ENCODE measurements at regions not wholly inside any gene's neighbourhood (a gene's known extent, or its start where the extent isn't known, plus 50 kb on each side); places are given as distances from the start of the nearest gene placed in this dataset.

- no peak for DNase-seq (ENCODE audit: low read depth)
These were observed 170.1 kb downstream of the INHBB start for GRCh38 chr2:120515759-120516678.

GRCh38 chr2:120516679-120517314, 170.9 kb downstream of the INHBB start:
- no peak for DNase-seq (ENCODE audit: low read depth)

DNA sequence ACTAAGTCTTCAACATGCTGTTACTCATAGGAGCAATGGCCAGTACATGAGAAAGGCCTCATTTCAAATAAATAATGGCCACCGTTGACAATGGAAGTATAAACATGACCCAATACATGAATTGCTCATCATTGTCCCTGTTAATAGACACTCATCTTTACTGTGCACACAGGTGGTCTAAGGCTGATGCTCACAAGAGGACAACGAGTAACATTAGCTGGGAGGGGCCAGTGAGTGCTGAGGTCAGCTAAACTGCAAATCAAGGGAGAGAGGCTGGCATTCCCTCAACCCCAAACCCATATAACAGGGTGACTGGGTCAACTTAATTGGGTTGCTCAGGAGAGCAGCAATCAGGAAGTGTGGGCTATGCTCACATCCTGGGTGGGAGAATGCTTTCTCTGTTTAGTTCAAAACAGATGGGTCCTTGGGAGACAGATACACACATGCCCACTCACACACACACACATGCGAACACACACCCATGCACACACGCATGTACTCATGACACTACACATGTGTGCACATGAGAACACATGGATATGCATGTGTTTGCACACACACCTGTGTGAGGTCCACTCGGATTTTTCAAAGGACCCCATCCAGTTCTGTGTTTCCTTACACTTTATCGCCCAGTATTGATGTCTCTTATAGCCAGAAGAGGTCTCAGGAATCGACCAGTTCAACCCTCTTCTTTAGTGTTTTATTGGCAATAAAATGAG, 172.0 kb downstream of the INHBB start:
- no peak for DNase-seq (ENCODE audit: low read depth)

- DNase-seq (ENCODE audit: low read depth) = no peak
These were observed 172.9 kb downstream of the INHBB start for GRCh38 chr2:120518819-120519218.

GRCh38 chr2:120519469-120519868, 173.5 kb downstream of the INHBB start:
- no peak for DNase-seq (ENCODE audit: low read depth)

DNA sequence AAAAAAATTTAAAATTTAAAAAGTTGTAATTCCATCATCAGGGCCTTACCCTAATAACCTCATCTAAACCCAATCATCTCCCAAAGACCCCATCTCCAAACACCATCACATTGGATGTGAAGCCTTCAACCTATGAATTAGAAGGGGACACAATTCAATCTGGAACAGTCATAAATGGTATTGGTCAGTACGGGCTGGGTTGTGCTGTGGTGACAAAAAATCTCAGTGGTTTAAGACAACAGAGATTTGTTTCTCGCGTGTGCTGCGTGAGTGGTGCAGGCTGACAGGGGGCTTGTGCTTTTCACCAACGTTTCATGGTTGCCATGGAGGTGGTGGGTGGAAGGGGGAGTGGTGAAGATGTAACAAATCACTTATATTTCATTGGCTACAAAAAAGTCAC, 174.5 kb downstream of the INHBB start:
- DNase-seq (ENCODE audit: low read depth) = no peak

- DNase-seq (ENCODE audit: low read depth) = peak; percentile 63
These were observed 175.3 kb downstream of the INHBB start for GRCh38 chr2:120520929-120521912.

DNA sequence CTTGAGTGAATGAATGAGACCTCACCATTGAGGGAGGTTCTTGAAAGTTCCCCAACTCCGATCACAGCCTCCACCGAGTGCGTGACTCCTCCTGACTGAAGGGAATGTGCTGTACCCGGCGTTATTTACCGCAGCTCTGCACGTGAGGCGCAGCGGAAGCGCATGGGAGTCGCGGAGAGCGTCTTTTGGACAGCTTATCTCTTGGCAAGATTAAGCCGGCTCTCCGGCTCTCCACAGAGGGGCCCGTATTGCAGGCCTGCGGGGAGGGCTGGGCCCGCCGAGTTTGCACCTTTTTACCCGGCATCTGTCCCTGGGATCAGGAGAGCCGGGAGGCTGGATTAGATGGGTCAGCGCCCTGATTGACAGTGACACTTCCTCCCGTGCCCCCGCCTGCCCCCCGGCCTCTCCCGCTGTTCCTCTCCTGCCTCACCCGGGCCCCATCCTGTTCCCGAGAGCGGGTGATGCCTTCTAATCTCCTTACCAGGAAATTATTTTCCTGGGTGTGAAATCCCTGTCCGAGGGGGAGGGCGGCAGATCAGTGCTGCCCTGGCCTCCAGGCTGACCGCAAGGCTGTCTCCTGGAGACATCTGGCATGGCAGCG, 176.3 kb downstream of the INHBB start:
- no peak for DNase-seq (ENCODE audit: low read depth)

DNA sequence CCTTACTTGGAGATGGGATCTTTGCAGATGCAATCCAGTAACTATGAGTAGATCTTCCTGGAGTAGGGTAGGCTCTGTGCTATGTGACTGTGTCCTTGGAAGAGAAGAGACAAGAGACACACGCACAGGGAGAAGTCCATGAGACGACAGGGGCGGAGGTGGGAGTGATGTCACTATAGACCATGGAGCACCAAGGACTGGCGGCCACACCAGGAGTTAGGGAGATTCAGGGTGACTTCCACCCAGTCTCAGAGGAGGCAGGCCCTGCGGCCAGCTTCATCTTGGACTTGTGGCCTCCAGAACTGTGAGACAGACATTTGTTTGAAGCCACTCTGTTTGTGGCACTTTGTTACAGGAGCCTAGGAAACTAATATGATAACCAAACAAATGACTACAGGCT, 177.8 kb downstream of the INHBB start:
- no peak for DNase-seq (ENCODE audit: low read depth)

- no peak for DNase-seq (ENCODE audit: low read depth)
These were observed 178.2 kb downstream of the INHBB start for GRCh38 chr2:120524174-120524573.

DNA sequence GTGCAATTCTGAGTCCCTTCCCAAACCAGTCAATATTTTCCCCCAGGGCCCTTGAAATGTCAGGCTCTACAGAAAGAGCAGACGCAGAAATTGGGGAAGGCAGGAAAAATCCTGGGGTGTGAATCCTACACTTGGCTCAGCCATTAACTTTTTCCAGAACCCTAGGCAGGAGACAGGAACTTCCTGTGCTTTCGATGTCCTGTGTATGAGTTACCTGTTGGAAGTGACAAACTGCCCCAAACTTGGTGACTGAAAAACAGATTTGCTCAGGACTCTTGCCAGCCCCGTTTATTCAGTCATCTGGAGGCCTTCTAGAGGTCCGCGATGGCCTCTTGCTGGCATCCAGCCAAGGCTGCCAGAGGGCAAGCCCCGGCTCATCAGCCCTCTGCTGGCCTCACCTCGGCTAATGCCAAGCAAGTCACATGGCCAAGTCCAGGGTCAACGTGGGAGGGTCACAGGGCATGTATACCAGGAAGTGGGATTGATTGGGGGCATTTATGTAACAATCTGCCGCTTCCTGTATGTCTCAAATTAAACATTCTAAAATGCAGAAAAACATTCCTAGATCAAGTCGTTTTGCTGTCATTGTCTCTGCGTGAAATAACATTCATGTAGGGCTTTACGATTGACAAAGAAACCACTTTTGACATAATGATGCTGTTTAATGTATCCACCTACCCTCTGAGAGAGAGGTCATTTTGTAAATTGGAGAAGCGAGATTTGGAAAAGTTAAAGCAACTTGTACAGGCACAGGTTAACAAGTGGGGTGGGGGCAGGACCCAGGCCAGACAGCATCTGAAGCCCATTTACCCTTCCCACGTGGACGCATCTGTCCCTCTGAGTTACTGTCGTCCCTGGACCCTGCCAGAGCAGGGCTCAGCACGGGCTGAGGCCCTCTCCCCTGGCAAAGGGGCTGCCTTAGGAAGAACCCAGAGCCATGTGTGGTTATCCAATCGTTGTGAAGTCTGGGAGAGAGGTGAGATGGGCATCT, 179.4 kb downstream of the INHBB start:
- peak; percentile 32 for DNase-seq (ENCODE audit: low read depth)

DNA sequence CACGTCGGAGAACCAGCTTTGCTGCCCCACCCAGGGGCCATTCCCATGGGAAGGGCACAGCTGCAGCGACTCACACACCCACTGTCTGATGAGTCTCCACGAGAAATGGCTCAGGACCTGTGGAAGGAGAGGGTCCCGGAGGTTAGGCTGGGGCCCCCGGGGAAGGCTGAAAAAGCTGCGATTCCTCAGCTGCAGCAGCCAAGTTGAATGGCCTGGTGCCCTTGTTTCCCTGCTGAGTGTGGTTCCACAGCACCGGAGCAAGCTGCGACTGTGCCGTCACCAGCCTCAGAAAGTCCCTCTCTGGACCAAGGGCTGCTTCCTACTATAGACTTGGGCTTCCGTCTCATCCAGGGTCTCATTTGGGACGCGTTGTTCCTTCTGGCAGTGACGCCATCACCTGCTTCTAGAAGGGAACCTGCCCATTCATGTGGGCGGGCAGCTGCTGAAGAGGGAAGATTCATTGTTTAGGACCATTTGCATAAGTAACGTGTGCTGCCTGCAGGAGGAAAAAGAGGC, 180.2 kb downstream of the INHBB start:
- DNase-seq (ENCODE audit: low read depth) = peak; percentile 13

- no peak for DNase-seq (ENCODE audit: low read depth)
These were observed 181.3 kb downstream of the INHBB start for GRCh38 chr2:120526997-120527945.

DNA sequence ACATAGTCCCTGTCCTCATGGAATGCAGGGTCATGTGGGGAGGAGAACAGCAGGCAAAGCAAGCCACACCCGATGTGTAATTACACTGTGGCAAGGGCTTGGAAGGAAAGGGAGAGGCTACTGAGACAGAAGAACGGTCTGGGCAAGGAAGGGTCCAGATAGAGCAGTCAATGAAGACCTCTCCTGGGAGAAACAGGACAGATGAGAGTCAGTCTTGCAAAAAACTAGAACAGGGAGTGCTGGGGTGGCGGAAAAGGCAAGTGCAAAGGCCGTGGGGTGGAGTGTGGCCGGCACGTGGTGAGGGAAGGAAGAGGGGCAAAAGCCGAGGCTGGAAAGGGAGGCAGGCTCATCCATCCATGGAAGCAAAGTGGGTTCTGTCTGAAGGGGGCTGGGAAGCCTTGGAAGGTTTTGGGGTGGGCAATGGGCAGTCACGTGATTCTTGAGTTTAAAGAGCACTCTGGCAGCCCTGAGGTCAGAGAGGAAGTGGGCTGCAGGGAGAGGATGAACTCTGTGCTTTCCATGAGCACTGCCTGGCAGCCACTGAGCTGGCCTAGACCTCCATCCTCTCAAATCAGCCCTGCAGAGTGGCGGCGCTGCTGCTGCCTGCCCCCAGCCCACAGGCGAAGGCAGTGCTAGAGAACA, 182.2 kb downstream of the INHBB start:
- DNase-seq (ENCODE audit: low read depth) = no peak

DNA sequence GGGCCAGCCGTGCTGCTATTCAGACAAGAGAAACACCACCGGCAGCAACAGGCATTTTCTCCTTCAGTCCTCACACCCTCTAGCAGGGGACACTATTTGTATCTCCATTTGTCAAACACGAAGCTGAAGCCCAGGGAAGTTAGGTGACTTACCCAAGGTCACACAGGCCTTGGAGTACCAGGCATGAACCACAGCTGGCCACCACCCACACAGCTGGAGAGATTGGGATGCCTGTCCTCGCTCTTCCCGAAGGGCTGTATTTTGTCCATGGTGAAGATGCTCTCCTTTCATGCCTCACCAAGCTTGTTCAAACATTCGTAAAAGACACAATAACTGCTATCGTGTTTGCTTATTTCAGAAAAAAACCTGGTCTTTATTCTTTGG, 182.7 kb downstream of the INHBB start:
- no peak for DNase-seq (ENCODE audit: low read depth)

- DNase-seq (ENCODE audit: low read depth) = no peak
These were observed 184.8 kb downstream of the INHBB start for GRCh38 chr2:120530781-120531180.

DNA sequence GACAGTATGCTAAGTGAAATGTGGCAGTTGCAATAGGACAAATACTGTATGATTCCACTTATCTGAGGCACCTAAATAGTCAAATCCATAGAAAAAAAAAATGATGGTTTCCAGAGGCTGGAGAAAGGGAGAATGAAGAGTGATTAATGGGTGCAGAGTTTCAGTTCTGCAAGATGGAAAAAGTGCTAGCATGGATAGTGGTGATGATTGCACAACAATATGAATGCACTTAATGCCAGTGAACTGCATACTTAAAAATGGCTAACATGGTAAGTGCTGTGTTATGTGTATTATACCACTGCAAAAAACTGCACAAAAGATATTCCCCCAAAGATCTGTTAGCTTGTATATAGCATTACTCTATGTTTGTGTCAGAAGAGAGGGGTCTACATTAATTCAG, 185.4 kb downstream of the INHBB start:
- no peak for DNase-seq (ENCODE audit: low read depth)
